ENCODE measurements at regions not wholly inside any gene's neighbourhood (a gene's known extent, or its start where the extent isn't known, plus 50 kb on each side); places are given as distances from the start of the nearest gene placed in this dataset.

DNA sequence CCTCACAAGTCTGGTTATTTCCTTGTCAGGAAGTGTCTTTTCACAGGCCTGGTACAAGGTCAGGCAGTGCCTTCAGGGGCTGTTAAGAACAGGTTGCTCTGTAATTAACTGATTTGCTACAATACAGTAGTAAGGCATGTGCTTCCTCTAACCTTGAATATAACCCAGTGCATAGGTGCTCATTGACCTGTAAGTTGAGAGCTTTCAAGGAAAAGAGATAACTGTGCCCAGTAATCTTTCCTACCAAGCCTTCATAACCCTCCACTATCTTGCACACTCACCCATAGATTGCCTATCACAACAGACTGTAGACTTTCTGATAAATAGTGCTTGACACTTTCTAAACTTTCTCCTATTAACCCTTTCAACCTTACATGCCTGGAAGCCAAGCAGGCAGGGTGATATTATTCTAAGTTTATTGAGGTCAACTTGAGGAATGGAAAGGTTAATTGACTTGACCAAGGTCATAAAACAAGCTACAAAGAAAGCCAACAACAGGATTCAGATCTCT lies 148.1 kb downstream of the PPARGC1A start:
- no peak for DNase-seq

DNA sequence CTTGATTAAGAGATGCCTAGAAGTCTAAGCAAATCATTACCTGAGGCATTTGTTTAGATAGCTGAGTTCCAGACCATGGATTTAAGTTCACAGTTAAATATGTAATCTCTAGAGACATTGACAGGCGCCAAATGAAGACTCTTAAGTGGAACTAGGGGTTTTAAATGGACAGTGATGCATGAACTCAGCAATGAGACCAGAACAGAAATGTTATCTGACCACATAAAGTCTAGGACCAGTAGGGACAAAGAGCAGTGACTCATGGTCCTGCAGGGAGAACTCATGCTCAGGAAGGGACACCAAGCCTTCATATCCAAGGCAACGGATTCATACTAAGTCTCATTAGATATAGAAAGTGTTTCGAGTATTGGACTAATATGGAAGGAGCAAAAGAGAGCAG lies 152.3 kb downstream of the PPARGC1A start:
- DNase-seq: no peak

DNA sequence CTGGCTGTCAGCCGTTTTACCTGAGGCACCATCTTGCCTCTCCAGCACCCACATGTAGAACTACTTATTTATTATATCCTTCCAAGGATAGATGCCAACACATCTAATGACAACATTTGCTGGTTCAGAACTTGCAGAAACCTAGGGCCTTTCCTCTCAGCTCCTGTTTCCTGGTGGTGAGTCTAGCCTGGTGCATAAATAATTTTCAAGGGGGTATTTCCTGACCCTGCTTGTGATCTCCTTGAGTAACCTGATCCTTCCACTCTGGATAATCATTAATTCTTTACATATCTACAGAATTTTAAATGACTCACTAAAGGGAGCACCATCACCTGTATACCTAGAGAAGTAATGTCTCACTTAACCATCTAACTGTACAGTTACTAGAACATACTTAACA lies 153.4 kb downstream of the PPARGC1A start:
- DNase-seq: no peak

DNA sequence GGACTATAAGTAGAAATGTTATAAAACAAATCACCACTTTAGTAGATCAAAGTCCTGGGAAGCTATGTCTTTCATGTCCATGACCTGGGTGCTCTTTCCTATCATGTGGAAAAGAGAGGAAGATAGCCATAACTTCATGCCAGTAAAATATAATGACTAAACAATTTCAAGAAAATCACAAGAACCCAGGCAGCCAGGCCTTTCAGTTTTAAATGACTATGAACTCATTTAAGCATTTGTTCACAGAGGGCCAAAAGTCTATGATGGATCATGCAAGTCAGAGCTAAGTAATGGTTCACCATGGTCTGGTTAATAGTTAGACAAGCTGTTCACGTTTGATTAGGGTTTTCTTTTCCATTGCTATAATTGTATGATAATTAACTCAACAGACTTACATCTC lies 155.8 kb downstream of the PPARGC1A start:
- DNase-seq: no peak

DNA sequence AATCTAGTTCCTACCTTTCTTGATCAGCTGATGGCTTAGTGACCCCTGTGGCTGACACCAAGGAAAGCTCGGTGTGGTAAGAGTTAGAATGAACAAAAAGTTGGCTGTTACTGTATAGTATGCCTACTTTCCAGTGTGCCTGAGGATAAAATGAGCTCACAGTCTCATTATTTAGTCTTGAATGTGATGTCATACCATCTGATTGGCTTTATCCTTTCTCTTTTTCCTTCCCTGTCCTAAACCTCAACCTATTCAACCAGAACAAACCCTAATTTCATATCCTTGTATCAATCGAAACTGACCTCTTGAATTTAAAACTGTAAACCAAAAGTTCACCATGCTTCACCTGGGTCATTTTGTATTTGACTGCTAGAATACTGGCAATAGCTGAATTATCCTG lies 156.4 kb downstream of the PPARGC1A start:
- DNase-seq: no peak

DNA sequence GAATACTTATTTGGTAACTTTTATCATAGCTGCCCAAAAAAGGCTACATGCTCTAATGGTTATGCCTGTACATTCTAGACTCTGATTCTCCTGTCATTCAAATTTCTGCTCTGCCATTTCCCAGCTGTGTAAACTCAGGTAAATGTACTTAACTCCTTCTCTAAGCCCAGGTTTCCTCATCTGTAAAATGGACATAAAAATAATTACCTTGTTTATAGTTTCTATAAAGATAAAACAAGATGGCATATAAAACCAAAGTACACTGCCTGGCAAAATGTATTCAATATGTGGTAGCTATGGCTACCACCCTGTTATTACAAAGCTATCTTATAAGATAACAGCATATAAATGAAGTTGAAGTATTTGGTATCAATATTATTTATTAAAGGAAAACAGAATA lies 158.8 kb downstream of the PPARGC1A start:
- DNase-seq: no peak

DNA sequence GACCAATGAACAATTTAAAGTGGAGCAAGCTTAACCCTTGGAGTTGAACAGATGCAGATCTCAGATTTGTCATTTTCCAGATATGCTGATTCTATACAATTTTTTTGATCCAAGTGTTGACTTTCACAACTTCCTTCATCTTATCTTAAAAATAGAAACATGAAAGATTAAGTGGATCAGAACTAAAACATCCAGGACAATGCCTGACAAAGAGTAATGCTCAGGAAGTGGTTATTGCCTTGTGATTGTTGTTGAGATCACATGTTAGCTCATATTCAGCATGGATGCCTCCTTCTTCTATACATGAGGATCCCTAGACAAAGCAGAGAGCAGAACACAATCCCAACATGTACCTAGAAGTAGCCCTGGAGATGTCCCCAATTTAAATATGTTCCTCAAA lies 160.9 kb downstream of the PPARGC1A start:
- peak; percentile 67 for DNase-seq

DNA sequence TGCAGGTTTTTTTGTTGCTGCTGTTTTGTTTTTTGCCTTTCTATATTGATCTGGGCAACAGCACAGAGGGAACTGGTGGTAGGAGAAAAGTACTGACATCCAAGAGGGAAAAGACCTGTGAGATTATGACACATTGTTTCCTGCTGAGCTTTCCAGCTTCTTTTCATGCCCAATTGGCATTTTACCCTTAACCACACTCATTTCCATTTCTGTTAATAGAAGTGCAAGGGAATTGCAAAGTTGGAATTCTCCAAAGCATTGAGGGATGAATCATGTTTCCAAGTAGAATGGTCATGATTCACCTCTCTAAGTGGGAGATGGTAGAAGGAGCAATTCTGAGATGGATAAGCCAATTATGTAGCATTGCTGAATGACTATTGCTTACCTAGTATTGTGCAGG lies 161.5 kb downstream of the PPARGC1A start:
- DNase-seq: peak; percentile 96

DNA sequence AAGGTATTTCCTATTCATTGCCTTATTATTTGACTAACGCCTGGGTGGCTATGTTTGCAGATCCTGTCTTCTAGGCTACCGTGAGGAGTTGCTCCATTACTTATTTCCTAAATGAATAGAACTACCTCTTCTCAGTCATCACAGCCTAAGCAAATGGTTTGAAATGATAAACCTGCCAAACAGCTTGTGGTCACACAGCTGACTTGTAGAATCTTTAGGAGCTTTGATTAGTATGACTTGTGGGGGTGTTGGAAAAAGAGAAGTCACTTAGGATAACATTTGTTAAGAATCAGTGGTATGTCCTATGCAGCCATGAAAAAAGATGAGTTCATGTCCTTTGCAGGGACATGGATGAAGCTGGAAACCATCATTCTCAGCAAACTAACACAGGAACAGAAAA lies 169.3 kb downstream of the PPARGC1A start:
- no peak for DNase-seq

DNA sequence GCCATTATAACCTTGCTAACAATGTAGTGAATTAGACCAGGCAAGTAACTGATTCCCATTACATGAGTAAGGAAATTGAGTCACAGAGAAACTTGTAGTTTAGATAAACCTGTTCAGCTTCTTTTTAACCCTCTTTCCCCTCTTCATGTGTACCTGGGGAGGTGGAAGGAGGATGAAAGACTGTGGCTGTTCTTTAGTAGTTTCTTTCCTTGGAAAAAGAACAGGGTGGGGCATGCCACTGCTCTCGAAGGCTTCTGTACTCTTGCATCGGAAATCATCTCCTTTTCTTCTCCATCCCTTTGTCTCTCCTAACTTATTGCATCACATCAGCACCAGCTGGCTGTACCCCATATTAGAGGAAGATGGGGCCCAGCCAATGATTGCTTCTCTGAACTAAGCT lies 171.4 kb downstream of the PPARGC1A start:
- DNase-seq: no peak

DNA sequence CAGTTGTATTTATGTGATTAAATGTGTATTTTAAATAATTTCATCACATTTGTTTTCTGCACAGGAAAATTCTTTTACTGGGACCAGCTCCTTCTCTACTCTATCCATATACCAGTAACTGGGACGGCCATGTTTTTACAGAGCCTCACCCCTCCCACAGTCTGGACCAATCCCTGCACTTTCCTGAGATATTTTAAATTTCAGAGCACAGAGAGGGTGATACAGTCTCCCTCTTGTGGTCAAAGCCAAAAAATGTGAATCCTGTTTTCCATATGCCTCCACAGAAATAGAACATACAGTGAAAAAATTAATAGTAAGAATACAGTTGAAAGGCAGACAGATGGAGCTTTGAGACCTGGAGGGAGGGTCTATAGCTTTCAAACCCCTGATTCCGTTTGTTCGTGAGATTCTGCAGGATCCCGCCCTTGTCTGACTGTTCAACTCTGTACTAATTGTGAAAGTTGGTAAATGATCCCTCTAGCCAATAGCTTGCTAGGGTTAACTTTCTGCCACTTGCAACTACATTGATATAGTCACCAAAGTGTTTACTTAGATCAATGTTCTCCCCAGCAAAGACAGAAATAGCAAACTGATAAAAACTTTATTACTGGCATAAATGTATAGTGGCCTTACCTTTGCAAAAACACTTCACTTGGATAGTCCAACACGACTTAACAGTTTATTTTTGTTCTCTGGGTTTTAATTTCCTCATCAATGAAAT lies 172.2 kb downstream of the PPARGC1A start:
- DNase-seq: peak; percentile 12

DNA sequence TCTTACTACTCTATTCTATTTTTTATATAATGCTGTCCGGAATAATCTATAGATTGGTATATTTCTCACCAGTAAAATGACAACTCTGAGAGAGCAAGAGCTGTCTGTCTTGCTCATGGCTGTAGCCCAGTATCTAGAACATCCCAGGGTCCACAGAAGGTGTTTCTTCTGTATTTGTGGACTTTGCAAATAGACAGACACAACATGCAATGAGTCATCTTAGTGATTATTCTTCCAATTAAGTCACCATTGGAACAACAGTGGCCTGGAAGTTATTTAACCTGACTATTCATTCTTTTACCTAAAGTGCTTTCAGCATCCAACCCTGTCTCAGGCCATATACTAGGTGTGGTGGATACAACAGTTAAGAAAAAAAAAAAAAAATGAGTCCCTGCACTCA lies 179.5 kb downstream of the PPARGC1A start:
- no peak for DNase-seq

DNA sequence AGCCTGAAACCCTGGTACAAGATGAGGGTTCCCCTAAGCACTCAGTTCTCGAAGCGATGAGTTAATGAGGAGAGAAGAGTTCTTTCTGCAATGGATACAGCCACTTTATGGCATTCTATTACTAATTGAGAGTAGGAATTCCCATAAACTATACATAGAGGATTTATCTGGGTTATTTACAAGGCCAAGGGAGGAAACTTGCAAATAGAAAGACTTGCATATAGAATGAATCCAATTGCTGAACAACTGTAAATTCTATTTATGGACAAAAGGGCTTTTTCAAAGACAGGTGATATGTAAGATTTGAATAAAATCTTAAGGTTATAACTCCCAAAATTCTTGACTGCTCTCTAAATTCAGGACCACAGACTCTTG lies 182.2 kb downstream of the PPARGC1A start:
- no peak for DNase-seq

DNA sequence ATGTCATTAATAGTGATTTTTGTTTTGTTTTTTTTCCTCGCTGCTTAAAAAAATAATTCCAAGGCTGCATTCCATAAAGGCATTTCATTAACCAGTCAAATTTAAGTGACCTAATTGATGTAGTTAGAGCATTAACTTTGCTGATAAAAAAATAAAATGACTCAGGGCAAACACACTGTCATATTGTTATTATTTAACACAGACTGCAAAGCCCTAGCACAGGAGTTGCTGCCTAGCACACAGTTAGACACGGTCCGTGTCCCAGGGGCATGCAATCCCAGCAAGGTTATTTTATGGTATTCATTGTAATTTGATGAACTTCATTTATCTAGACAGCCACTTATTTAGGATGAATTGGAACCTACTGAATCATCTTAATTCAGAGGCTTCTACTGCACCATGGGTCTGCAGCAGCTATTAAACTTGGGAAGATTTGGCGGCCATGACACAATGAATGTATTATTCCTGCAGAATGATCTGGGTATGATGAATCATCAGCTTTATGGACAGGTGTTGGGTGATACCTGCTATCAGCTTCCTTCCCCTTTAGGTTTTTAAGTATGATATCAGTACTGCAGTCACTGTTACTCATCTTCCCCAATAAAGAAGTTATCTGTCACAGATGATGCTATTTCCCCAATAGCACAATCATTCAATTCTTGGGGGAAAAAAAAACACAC lies 182.7 kb downstream of the PPARGC1A start:
- DNase-seq: no peak

DNA sequence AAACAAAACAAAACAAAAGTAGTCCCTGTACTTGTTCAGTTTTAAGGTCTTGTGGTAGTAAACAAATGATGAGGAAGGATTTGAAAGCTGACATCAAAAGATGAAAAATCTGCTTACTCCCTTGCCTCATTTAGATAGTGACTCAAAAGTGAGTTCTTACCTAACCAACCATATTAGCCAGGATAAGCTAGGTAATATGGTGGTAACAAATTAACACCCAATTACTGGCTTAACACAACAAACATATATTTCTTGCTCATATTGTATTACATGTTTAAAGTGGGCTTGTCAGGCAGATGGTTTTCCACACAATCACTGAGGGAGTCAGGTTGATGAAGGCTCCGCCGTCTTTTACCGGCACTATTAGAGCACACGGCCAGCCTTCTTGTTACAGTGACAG lies 189.7 kb downstream of the PPARGC1A start:
- no peak for DNase-seq

DNA sequence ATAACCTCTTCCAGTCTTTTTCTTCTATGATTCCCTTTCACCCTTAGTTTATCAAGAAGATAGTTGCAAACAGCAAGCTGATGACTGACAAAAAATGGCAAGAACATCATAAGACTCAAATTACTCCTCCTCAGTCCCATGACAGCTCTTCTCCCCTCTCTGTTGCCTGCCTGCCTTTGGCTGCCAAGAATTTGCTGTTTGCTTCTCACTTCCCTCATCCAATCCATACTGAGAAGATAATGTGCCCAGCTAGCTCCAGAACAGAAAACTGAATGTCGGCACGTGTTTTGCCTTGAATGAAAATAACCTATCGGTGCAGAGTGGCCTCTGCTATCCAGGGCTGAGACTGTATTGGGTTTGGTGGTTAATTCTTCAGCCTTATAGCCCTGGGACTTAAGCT lies 192.1 kb downstream of the PPARGC1A start:
- DNase-seq: no peak

DNA sequence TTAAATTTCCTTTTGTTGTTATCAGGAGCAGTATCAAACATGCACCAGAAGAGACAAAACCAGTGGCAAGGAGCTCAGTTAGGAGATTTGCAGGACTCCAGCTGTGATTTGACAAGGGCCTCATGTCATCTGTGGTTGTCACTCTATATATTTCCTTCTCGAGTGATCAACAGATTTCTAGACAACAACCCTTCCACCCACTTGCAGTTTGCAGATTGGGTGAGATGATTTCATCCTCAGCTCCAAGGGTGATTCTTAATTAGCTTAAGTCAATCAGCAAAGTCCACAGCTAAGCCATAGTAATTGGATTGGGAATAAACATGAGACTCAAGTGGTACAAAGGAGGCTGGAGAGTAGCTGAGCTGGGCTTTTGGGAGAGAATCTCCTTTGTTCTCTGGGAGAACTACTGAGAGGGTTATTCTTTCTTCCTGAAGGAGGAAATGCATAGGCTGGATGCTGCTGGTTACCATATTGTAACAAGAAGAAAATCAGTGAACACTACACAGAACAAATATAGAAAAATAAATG lies 192.8 kb downstream of the PPARGC1A start:
- no peak for DNase-seq

DNA sequence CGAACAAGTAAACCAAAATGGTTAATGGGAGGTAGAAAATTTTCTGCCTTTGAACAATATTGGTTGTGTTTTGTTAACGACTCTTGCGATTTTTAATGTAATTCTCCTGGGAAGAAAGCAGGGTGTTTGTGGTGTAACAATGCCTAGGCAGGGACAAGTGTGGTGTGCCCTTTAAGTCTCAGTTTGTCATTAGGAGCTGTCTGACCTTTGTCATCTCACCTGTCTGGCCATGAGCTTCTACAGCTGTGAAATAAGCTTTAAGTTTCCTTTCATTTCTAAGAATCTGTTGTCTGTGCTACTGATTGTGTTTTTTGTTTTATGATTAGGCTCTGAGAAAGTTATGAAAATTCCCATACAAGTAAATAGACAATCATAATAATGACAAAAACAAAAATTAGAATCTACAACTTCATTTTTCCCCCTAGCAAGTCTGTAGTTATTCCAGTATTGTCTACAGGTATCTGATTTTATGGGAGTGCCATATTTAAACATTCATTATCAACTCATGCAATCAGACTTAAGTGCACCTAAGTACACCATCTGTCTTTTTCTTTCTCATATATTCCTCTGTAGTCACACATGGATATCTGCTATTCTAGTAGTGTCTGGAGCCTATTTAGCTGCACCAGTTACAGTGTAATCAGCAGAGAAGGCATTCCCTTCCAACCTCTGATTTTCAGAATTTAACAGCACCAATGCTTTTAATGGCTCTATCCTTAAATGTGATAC lies 203.5 kb downstream of the PPARGC1A start:
- DNase-seq: no peak

DNA sequence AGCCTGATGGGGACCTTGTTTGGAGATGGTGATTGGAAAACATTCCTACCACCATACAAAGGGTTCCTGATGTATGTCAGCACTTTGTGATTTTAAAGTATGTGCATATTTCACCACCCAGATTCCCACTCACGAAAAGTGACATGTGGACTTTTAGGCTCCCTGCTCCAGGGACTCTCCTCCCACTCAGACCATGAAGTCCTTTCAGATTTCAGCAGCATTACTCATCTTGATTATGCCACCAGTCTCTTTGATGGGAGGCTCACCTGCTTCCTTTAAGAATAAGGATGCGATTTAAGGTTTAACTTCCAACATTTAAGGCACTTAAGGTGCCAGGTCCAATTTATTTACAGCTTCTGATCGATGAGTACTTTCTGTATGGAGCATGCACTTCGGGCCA lies 204.4 kb downstream of the PPARGC1A start:
- no peak for DNase-seq

DNA sequence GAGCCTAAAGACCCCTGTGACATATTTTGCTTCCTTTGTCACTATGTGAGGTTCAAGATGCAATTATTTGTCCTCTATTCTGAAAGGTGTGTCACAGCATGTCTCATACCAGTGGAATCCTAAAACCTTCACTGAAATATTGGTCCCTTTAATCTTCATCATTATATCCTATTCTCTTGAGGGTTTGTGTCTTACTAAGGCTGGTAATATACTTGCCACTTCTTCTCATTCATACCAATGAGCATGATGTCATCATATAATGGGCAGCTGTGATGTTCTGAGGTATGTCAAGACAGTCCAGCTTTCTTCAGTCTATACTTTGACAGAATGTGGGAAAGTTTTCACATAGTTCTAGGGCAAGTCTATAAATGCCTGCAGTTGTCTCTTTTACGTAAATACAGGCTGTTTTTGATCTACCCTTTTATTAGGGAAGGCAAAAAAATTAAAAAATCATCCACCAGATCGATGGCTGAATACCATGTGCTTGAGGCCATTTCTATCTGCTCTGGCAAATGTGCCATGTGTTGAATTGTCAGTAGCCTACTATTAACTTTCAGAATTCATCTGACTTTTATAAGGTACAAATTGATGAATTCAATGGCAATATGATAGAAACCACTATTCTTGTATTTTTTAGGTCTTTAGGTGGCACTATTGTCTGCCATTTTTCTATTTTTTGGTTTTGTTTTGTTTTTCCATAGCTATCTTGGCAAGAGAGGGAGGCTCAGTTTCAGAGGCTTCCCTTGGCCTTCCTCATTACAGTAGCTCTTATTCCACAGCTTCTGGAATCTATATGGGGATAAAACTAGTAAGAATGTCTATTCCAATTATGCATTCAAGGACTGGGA lies 209.0 kb downstream of the PPARGC1A start:
- no peak for DNase-seq

DNA sequence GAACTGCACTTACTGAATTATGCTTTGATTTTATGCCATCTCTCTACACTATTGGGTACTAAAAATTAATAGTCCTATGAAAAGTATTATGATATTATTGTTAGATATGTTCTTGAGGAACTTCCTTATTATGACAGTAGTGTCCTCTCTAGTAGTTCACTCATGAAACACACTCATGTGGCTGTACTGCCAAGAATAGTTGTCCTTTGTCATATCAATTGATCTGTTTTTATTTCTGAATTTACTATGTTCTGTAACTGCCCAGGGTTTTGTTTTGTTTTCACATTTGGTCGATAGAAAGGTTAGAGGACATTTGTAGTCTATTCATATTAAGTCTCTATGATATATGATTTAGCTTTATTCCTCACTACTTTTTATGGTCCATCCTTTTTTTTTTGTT lies 215.2 kb downstream of the PPARGC1A start:
- DNase-seq: no peak

DNA sequence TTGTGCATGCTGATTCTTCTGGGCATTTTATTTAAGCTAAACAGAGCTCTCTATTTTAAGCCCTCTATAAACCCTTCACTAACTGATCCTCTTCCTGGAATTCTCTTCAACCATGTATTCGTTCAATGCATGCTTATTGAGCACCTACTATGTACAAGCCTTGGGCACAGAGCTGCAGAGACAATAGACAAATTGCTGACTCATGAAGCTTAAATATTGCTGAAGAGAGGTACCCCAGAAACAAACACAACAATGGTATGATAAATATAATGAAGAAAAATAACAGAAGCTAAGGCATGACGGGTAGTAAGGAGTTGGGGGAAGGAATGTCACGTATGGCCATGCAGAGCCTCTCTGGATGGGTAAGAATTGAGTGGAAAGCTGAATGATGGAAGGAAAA lies 222.2 kb downstream of the PPARGC1A start:
- no peak for DNase-seq

DNA sequence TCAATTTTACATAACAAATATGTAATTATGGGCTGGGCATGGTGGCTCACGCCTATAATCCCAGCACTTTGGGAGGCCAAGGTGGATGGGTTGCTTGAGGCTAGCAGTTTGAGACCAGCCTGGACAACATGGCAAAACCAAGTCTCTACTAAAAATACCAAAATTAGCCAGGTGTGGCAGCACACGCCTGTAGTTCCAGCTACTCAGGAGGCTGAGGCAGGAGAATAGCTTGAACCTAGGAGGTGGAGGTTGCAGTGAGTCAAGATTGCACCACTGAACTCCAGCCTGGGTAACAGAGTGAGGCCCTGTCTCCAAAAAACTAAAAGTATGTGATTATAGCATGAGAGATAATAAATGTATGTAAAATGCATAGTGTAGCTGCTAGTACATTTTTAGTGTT lies 229.0 kb downstream of the PPARGC1A start:
- DNase-seq: no peak
